Body of pancreas (tissue), 4 donors: ENCODE measurements at regions not wholly inside any gene's neighbourhood (a gene's known extent, or its start where the extent isn't known, plus 50 kb on each side); places are given as distances from the start of the nearest gene placed in this dataset.

Experiments
- POLR2A ChIP-seq, 3 donors: fragments of 450-650 bp; IDR thresholded peaks; one replicate each; pipeline ENCODE4 v1.6.1; 2016; ENCODE audit warnings: antibody characterized with exemption in 3 of 3, mild to moderate bottlenecking in 2 of 3
- TF ChIP-seq, protein P1 (sequence below), 7 experiments: fragments of 450-650 bp in 4 of 7; fragments of 200-600 bp in 3 of 7; sonication (generic) in 3 of 7; IDR thresholded peaks; one replicate each; pipeline ENCODE4 v1.5.1; 2016 to 2019; ENCODE audit warnings: antibody characterized with exemption in 7 of 7

DNA sequence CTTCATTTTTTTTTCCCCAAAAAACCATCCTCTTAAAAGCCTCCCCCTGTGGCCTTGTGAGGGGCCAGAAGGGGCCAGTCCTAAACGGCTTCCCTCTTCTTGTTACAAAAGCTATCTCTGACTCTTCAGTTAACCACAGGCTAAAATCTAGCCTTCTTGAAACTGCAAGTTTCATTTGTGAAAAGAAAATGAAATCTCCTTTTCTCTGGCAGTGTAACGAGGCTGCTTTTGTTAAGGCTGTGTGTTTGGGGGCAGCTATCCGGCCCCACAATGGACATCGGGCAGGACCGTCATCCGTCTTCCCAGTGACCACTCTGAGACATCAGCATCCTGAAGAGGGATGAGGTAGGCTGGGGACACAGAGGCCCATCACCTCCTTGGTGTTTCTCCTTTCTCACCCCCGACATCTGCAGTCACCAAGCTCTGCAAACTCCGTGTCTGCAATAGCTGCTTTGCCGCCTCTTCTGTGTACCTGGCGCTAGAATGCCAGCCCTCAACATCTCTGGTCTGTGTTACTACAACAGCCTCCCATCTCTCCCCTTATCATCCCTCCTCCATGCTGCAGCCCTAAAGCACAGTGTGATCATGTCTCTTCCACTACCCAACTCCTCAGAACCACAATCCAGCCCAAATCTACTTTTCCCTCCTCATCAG is 94.0 kb downstream of the RCN1 start:
- TF ChIP-seq POLR2A (IDR thresholded peaks at IDR 0.05), result no peak
- TF ChIP-seq, protein P1, sequence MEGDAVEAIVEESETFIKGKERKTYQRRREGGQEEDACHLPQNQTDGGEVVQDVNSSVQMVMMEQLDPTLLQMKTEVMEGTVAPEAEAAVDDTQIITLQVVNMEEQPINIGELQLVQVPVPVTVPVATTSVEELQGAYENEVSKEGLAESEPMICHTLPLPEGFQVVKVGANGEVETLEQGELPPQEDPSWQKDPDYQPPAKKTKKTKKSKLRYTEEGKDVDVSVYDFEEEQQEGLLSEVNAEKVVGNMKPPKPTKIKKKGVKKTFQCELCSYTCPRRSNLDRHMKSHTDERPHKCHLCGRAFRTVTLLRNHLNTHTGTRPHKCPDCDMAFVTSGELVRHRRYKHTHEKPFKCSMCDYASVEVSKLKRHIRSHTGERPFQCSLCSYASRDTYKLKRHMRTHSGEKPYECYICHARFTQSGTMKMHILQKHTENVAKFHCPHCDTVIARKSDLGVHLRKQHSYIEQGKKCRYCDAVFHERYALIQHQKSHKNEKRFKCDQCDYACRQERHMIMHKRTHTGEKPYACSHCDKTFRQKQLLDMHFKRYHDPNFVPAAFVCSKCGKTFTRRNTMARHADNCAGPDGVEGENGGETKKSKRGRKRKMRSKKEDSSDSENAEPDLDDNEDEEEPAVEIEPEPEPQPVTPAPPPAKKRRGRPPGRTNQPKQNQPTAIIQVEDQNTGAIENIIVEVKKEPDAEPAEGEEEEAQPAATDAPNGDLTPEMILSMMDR (IDR thresholded peaks at IDR 0.05), result no peak
